ENCODE measurements at regions not wholly inside any gene's neighbourhood (a gene's known extent, or its start where the extent isn't known, plus 50 kb on each side); places are given as distances from the start of the nearest gene placed in this dataset.

DNA sequence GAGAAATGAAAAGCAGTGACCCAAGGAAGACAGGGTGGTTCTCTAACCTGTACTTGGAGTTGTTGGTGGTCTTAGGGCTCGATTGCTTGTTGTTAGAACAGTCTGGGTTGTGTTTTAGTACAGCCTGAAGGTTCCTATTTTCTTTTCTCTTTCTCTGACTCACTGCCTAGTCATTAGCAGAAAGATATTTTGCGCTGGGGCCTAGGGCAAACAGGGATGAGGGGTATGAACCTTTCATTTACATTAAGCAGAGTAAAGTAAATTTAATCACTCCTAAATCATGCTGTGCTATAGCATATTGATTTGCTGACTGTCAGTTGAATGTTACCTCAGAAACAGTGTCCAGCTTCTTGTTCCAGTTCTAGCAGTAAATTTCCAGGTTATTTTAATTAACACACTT lies 197.2 kb downstream of the RWDD3 start:
- Histone ChIP-seq H3K4me3 (no peak overlapping the region), H3K9me3 (no peaks in the 10 kb centered on the region), H3K36me3 (ENCODE audit: low read depth) (no peaks in the 10 kb centered on the region), H3K4me1 (ENCODE audit: low read depth) (no peaks in the 10 kb centered on the region)
- TF ChIP-seq, protein P1, sequence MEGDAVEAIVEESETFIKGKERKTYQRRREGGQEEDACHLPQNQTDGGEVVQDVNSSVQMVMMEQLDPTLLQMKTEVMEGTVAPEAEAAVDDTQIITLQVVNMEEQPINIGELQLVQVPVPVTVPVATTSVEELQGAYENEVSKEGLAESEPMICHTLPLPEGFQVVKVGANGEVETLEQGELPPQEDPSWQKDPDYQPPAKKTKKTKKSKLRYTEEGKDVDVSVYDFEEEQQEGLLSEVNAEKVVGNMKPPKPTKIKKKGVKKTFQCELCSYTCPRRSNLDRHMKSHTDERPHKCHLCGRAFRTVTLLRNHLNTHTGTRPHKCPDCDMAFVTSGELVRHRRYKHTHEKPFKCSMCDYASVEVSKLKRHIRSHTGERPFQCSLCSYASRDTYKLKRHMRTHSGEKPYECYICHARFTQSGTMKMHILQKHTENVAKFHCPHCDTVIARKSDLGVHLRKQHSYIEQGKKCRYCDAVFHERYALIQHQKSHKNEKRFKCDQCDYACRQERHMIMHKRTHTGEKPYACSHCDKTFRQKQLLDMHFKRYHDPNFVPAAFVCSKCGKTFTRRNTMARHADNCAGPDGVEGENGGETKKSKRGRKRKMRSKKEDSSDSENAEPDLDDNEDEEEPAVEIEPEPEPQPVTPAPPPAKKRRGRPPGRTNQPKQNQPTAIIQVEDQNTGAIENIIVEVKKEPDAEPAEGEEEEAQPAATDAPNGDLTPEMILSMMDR (IDR thresholded peaks at IDR 0.05) = no peak
- DNase-seq (no peak), ATAC-seq (no peak)
- intact Hi-C loops (cut with DNase I, micrococcal nuclease) = no loop called here

DNA sequence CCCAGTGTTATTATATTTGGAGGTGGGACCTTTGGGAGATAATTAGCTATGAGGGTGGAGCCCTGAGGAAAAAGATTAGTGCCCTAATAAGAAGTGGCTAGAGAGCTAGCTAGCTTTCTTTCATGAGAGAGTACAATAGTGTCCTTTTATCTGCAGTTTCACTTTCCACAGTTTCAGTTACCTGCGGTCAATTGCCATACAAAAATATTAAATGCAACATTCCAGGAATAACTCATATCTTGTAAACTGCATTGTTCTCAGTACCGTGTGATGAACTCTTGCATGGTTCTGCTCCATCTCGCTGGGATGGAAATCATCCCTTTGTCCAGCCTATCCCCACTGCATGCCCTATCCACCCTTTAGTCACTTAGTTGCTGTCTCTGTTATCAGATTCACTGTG lies 201.6 kb downstream of the RWDD3 start:
- TF ChIP-seq, protein P1 (IDR thresholded peaks at IDR 0.05) = no peak
- DNase-seq (no peak), ATAC-seq (no peak)
- Histone ChIP-seq H3K4me3 (no peak overlapping the region), H3K4me1 (ENCODE audit: low read depth) (no peaks in the 10 kb centered on the region), H3K36me3 (ENCODE audit: low read depth) (no peaks in the 10 kb centered on the region), H3K9me3 (no peaks in the 10 kb centered on the region)
- intact Hi-C loops (cut with DNase I, micrococcal nuclease) = no loop called here

DNA sequence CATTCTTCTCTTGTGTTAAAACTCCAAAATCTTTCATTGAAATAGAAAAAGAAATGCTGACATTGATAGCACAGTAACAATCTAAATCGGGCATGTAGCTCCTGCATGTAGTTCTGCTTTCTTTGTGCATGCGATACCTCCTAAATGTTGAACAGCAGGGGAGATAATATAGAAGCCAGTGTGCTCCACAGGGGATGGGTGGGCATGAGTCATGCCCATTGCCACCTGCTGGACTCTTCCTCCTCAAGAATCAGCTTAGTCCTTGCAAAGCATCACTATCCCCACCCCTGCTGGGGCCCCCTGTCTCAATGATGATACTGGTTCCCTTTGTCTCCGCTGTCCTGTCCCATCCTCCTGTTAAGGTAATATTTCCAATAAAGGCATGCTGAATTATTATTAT lies 203.0 kb downstream of the RWDD3 start:
- Histone ChIP-seq H3K9me3 (no peaks in the 10 kb centered on the region), H3K36me3 (ENCODE audit: low read depth) (no peaks in the 10 kb centered on the region), H3K4me3 (no peak overlapping the region), H3K4me1 (ENCODE audit: low read depth) (no peaks in the 10 kb centered on the region)
- DNase-seq (no peak), ATAC-seq (no peak)
- intact Hi-C loops (cut with DNase I, micrococcal nuclease) = no loop called here
- TF ChIP-seq, protein P1 (IDR thresholded peaks at IDR 0.05) = no peak

DNA sequence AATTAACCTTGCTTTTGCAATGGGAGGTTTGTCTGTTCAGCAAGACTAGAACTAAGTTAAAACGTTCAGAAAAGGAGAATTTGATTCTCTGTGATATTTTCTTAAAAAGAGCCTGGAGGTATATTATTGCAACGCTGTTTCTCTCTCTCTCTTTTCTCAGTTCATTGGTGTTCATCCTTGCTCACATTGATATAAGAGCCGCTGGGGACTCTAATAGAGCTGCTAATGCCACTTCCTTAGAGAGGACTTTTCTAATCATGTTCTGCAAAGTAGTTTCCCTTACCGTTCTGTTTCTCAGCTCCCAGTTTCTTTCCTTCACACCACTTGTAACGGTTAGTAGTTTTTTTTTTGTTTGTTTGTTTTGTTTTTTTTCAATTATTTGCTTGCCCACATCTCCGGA lies 203.8 kb downstream of the RWDD3 start:
- no peaks in the 10 kb centered on the region for H3K9me3 ChIP-seq
- no peak overlapping the region for H3K4me3 ChIP-seq
- ATAC-seq = no peak
- DNase-seq = no peak
- no peaks in the 10 kb centered on the region for H3K36me3 ChIP-seq (ENCODE audit: low read depth)
- H3K4me1 ChIP-seq (ENCODE audit: low read depth) = no peaks in the 10 kb centered on the region
- intact Hi-C loops (cut with DNase I, micrococcal nuclease) = no loop called here
- TF ChIP-seq, protein P1 (IDR thresholded peaks at IDR 0.05) = no peak

- H3K9me3 ChIP-seq = no peaks in the 10 kb centered on the region
- ATAC-seq = no peak
- no peaks in the 10 kb centered on the region for H3K4me1 ChIP-seq (ENCODE audit: low read depth)
- H3K36me3 ChIP-seq (ENCODE audit: low read depth) = no peaks in the 10 kb centered on the region
- H3K4me3 ChIP-seq = no peak overlapping the region
- intact Hi-C loops (cut with DNase I, micrococcal nuclease) = no loop called here
- no peak for DNase-seq
- TF ChIP-seq, protein P1 (IDR thresholded peaks at IDR 0.05) = no peak
Observed at GRCh38 chr1:95438218-95438948, 204.4 kb downstream of the RWDD3 start.

DNA sequence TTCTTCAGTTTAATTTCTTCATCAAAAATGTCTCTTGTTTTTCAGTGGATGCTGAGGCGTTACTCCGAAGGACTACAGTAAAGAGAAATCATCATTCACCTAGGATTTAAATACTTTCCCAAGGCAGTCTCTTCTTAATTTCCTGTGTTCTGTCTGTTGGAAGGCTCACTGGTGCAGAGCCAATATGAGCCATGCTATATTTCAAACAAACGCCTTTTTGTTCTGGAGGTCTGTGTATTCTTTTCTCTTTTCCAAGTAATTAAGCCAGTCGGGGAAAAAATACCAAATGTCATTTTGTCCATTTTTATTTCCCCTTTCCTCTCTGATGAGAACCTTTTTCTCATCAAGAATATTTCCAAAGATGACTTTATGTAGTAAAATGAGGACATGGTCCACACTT lies 206.5 kb downstream of the RWDD3 start:
- no peaks in the 10 kb centered on the region for H3K4me1 ChIP-seq (ENCODE audit: low read depth)
- intact Hi-C loops (cut with DNase I, micrococcal nuclease) = no loop called here
- no peaks in the 10 kb centered on the region for H3K36me3 ChIP-seq (ENCODE audit: low read depth)
- ATAC-seq = no peak
- no peak for DNase-seq
- no peak overlapping the region for H3K4me3 ChIP-seq
- TF ChIP-seq, protein P1 (IDR thresholded peaks at IDR 0.05) = no peak
- H3K9me3 ChIP-seq = no peaks in the 10 kb centered on the region

Measured in mucosa of descending colon (tissue), 3 donors.